KBM-7 (cell line): ENCODE measurements at regions not wholly inside any gene's neighbourhood (a gene's known extent, or its start where the extent isn't known, plus 50 kb on each side); places are given as distances from the start of the nearest gene placed in this dataset.
"Not testable (repeated sequence)": the region's sequence is repeated elsewhere in the genome, so short reads cannot be mapped to it uniquely, and the experiment has no call there.

Experiments used
- DNase-seq: peaks from one replicate; pipeline ENCODE4 v3.0.0-alpha.2; 2015
- in situ Hi-C: fragments of 300-500 bp; cut with MboI; formaldehyde crosslinking; loops from 2 replicates; pipeline ENCODE4 v1.14.3; 2020; ENCODE audit warnings: low sequenced_read_pairs, low pct_unique_long_range_greater_than_20kb, mixed read lengths

GRCh38 chr2:194735837-194736542 is 921.0 kb upstream of the SLC39A10 start:
- no peak for DNase-seq
- in situ Hi-C loops = no loop called here

- in situ Hi-C loops = no loop called here
- DNase-seq = no peak
Observed at GRCh38 chr2:194730266-194730665, 926.8 kb upstream of the SLC39A10 start.

- DNase-seq = no peak
- in situ Hi-C loops = no loop called here
Observed at GRCh38 chr2:194725169-194725568, 931.9 kb upstream of the SLC39A10 start.

GRCh38 chr2:194723446-194723845 is 933.6 kb upstream of the SLC39A10 start:
- no peak for DNase-seq
- in situ Hi-C loops = no loop called here

GRCh38 chr2:194721227-194721626 is 935.8 kb upstream of the SLC39A10 start:
- DNase-seq = no peak
- in situ Hi-C loops = no loop called here

- no peak for DNase-seq
- in situ Hi-C loops = no loop called here
Observed at GRCh38 chr2:194720462-194720861, 936.6 kb upstream of the SLC39A10 start.

GRCh38 chr2:194718881-194719280 is 938.1 kb upstream of the SLC39A10 start:
- no peak for DNase-seq

GRCh38 chr2:194714541-194714940 is 942.5 kb upstream of the SLC39A10 start:
- in situ Hi-C loops = no loop called here
- DNase-seq = no peak

More at GRCh38 chr2:194718881-194719280, 938.1 kb upstream of the SLC39A10 start:
- in situ Hi-C loops = no loop called here

- in situ Hi-C loops = no loop called here
- DNase-seq = no peak
Observed at GRCh38 chr2:194709840-194710239, 947.2 kb upstream of the SLC39A10 start.

GRCh38 chr2:194706179-194706578 is 950.8 kb upstream of the SLC39A10 start:
- DNase-seq = no peak

GRCh38 chr2:194705398-194705797 is 951.6 kb upstream of the SLC39A10 start:
- DNase-seq = no peak
- in situ Hi-C loops = no loop called here

More at GRCh38 chr2:194706179-194706578, 950.8 kb upstream of the SLC39A10 start:
- in situ Hi-C loops = no loop called here

- in situ Hi-C loops = no loop called here
- DNase-seq = no peak
Observed at GRCh38 chr2:194700726-194701125, 956.3 kb upstream of the SLC39A10 start.

- DNase-seq = no peak
- in situ Hi-C loops = no loop called here
Observed at GRCh38 chr2:194700116-194700515, 956.9 kb upstream of the SLC39A10 start.

GRCh38 chr2:194698012-194698411 is 959.0 kb upstream of the SLC39A10 start:
- DNase-seq = no peak
- in situ Hi-C loops = no loop called here

GRCh38 chr2:194697439-194697838 is 959.6 kb upstream of the SLC39A10 start:
- DNase-seq = no peak
- in situ Hi-C loops = no loop called here

- DNase-seq = no peak
- in situ Hi-C loops = no loop called here
Observed at GRCh38 chr2:194696690-194697089, 960.3 kb upstream of the SLC39A10 start.

- in situ Hi-C loops = no loop called here
- no peak for DNase-seq
Observed at GRCh38 chr2:194686569-194686968, 970.5 kb upstream of the SLC39A10 start.

GRCh38 chr2:194674043-194674442 is 983.0 kb upstream of the SLC39A10 start:
- in situ Hi-C loops = no loop called here
- no peak for DNase-seq

- in situ Hi-C loops = no loop called here
- DNase-seq = no peak
Observed at GRCh38 chr2:194672994-194673393, 984.0 kb upstream of the SLC39A10 start.

GRCh38 chr2:194661431-194661830 is 995.6 kb upstream of the SLC39A10 start:
- in situ Hi-C loops = no loop called here
- no peak for DNase-seq

- in situ Hi-C loops, DNase-seq: not testable (repeated sequence)
Observed at GRCh38 chr2:194639057-194639456, 1018.0 kb upstream of the SLC39A10 start.
